CD14-positive monocyte (primary cell): ENCODE measurements at regions not wholly inside any gene's neighbourhood (a gene's known extent, or its start where the extent isn't known, plus 50 kb on each side); places are given as distances from the start of the nearest gene placed in this dataset.

ENCODE experiments used
- DNase-seq, 3 donors: peaks; one replicate each; pipeline ENCODE4 v3.0.0-alpha.2; 2011 to 2022
- H2AFZ ChIP-seq: 2 replicates; pipeline ENCODE4 v1.6.0; 2012; ENCODE audit warnings: mild to moderate bottlenecking, low read depth, low read length, inconsistent platforms; ENCODE audit not compliant: insufficient read depth, poor library complexity, severe bottlenecking
- H3K27ac ChIP-seq, 2 donors: 1 replicate in 1 of 2; 2 replicates in 1 of 2; pipeline ENCODE4 v1.5.1; 2012 to 2013; ENCODE audit warnings: low read length in 2 of 2, control low read depth in 1 of 2, inconsistent platforms in 1 of 2, low read depth in 1 of 2, mild to moderate bottlenecking in 1 of 2
- H3K27me3 ChIP-seq, 2 donors: one replicate each; pipeline versions ENCODE4 v1.6.0 to v1.6.1; 2011 to 2013; ENCODE audit warnings: low read length in 2 of 2; ENCODE audit not compliant: control insufficient read depth in 2 of 2, insufficient read depth in 2 of 2
- H3K36me3 ChIP-seq, 2 donors: replicated peaks in 1 of 2; 1 replicate in 1 of 2; 2 replicates in 1 of 2; pipeline versions ENCODE4 v1.5.1 to v1.6.1; 2012 to 2013; ENCODE audit warnings: low read length in 2 of 2, control low read depth in 1 of 2, inconsistent platforms in 1 of 2, mild to moderate bottlenecking in 1 of 2; ENCODE audit not compliant: insufficient read depth in 2 of 2, control insufficient read depth in 1 of 2
- H3K4me1 ChIP-seq, 2 donors: 1 replicate in 1 of 2; 2 replicates in 1 of 2; pipeline versions ENCODE4 v1.5.1 to v1.6.1; 2012 to 2013; ENCODE audit warnings: low read length in 2 of 2, control low read depth in 1 of 2, inconsistent platforms in 1 of 2, mild to moderate bottlenecking in 1 of 2, moderate library complexity in 1 of 2; ENCODE audit not compliant: insufficient read depth in 2 of 2, control insufficient read depth in 1 of 2
- H3K4me2 ChIP-seq: replicated peaks from 2 replicates; pipeline ENCODE3; 2012; ENCODE audit warnings: low read length, moderate library complexity, mild to moderate bottlenecking; ENCODE audit not compliant: poor library complexity, severe bottlenecking; ENCODE audit errors: extremely low read depth
- H3K4me3 ChIP-seq, 3 experiments: fragments of 200-600 bp in 1 of 3; sonication (generic) in 1 of 3; replicated peaks in 1 of 3; 1 replicate in 2 of 3; 2 replicates in 1 of 3; pipeline ENCODE4 v1.5.1; 2011 to 2013; ENCODE audit warnings: low read length in 3 of 3, mild to moderate bottlenecking in 3 of 3, control low read depth in 2 of 3, low read depth in 2 of 3, inconsistent platforms in 1 of 3, moderate library complexity in 1 of 3
- H3K79me2 ChIP-seq: 2 replicates; pipeline ENCODE4 v1.6.0; 2012; ENCODE audit warnings: mild to moderate bottlenecking, control low read depth, inconsistent platforms, low read length, moderate library complexity; ENCODE audit not compliant: insufficient read depth
- H3K9ac ChIP-seq: 2 replicates; pipeline ENCODE4 v1.6.0; 2017; ENCODE audit warnings: low read length, mild to moderate bottlenecking; ENCODE audit not compliant: insufficient read depth, poor library complexity, severe bottlenecking
- H3K9me3 ChIP-seq, 2 donors: replicated peaks in 1 of 2; 1 replicate in 1 of 2; 2 replicates in 1 of 2; pipeline versions ENCODE4 v1.5.1 to v1.6.1; 2012 to 2013; ENCODE audit warnings: low read length in 2 of 2, control low read depth in 1 of 2; ENCODE audit not compliant: control insufficient read depth in 1 of 2, insufficient read depth in 1 of 2
- H4K20me1 ChIP-seq: 2 replicates; pipeline ENCODE4 v1.6.0; 2012; ENCODE audit warnings: mild to moderate bottlenecking, low read length, control low read depth, moderate library complexity; ENCODE audit not compliant: insufficient read depth
- H3K27ac Mint-ChIP-seq, 7 donors: one replicate each; pipeline ENCODE4 v1.8.0; 2020; ENCODE audit warnings: mild to moderate bottlenecking in 7 of 7, mixed read lengths in 7 of 7, moderate library complexity in 6 of 7, inconsistent platforms in 2 of 7
- H3K27me3 Mint-ChIP-seq, 3 donors: one replicate each; pipeline ENCODE4 v1.8.0; 2021 to 2022; ENCODE audit warnings: low read depth in 3 of 3, mild to moderate bottlenecking in 3 of 3, mixed read lengths in 3 of 3, moderate library complexity in 3 of 3, inconsistent platforms in 1 of 3
- H3K36me3 Mint-ChIP-seq, 2 donors: one replicate each; pipeline ENCODE4 v1.8.0; 2020; ENCODE audit warnings: mixed read lengths in 2 of 2, inconsistent platforms in 1 of 2, mild to moderate bottlenecking in 1 of 2
- H3K4me1 Mint-ChIP-seq: one replicate; pipeline ENCODE4 v1.8.0; 2020; ENCODE audit warnings: mild to moderate bottlenecking, mixed read lengths
- H3K4me3 Mint-ChIP-seq, 2 donors: one replicate each; pipeline ENCODE4 v1.8.0; 2020; ENCODE audit warnings: mild to moderate bottlenecking in 2 of 2, mixed read lengths in 2 of 2, moderate library complexity in 1 of 2
- H3K9me3 Mint-ChIP-seq, 7 donors: one replicate each; pipeline ENCODE4 v1.8.0; 2020 to 2022; ENCODE audit warnings: mixed read lengths in 7 of 7, mild to moderate bottlenecking in 6 of 7, moderate library complexity in 6 of 7, inconsistent platforms in 2 of 7
- WGBS: methylation state at CpG from one replicate; pipeline ENCODE4 v1.1.5; 2013; ENCODE audit warnings: missing lambda C conversion rate; ENCODE audit not compliant: insufficient coverage; 5-methylcytosine and 5-hydroxymethylcytosine counted together
- intact Hi-C, 2 donors: fragments of 100-400 bp; cut with micrococcal nuclease; formaldehyde crosslinking; loops; one replicate each; pipeline versions ENCODE4 v1.15.0 to v1.15.1; 2023
- TF ChIP-seq, protein P1 (sequence below): fragments of 200-600 bp; IDR thresholded peaks from one replicate; pipeline ENCODE4 v1.8.0; 2022; ENCODE audit warnings: antibody characterized with exemption, mild to moderate bottlenecking

DNA sequence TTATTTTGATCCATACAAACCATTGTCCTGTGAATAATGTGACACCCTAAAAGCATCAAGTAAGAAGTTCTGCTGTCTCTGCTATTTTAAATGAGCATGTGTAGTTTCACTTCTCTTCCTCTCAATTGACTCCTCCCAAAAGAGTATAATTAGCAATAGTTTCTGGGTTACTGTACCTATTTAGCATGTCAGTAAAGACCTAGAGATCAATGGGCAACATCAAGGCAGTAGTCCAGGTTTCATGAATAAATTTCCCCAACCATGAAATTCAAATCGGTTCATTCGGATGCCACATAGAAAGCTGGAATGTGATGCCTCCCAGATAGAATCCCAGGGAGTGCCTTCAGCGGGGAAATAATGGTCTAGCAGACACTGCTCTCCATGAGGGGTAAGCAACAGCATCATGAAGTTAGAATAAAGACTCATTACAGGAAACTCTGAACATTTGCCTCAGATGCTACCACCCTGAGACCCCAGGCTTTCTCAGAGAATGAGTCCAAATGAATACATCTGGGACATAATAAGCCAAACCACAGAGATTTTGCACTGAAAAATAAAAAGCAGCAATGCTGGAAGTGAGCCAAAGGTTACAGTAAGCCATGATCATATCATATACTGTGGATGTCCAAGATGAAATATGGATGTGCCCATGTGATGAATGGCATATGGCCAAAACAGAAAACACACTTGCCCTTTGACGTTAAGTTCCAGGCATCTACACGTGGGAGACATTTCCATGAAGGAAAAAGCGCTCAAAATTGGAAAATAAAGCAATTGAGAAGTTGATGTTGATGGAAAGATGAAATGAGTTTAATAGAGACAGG lies 1107.0 kb upstream of the SEMA6A start:
- Mint-ChIP-seq H3K27ac (no peak overlapping the region), H3K36me3 (no peaks in the 10 kb centered on the region), H3K4me3 (no peak overlapping the region), H3K9me3 (peaks cover 0 to 5% (median 1%) of the 10 kb centered on the region in 7 donors), H3K4me1 (no peaks in the 10 kb centered on the region), H3K27me3 (no peaks in the 10 kb centered on the region)
- Histone ChIP-seq H3K9ac (no peak overlapping the region), H3K36me3 (no peaks in the 10 kb centered on the region), H3K4me1 (no peaks in the 10 kb centered on the region), H3K27me3 (no peaks in the 10 kb centered on the region), H3K9me3 (no peaks in the 10 kb centered on the region), H2AFZ (no peak overlapping the region), H3K79me2 (no peaks in the 10 kb centered on the region), H3K4me2 (no peak overlapping the region), H4K20me1 (no peaks in the 10 kb centered on the region), H3K27ac (no peak overlapping the region), H3K4me3 (no peak overlapping the region)
- WGBS, result 83% methylated on average over 1 of the region's 6 CpGs
- no peak for DNase-seq
- TF ChIP-seq, protein P1, sequence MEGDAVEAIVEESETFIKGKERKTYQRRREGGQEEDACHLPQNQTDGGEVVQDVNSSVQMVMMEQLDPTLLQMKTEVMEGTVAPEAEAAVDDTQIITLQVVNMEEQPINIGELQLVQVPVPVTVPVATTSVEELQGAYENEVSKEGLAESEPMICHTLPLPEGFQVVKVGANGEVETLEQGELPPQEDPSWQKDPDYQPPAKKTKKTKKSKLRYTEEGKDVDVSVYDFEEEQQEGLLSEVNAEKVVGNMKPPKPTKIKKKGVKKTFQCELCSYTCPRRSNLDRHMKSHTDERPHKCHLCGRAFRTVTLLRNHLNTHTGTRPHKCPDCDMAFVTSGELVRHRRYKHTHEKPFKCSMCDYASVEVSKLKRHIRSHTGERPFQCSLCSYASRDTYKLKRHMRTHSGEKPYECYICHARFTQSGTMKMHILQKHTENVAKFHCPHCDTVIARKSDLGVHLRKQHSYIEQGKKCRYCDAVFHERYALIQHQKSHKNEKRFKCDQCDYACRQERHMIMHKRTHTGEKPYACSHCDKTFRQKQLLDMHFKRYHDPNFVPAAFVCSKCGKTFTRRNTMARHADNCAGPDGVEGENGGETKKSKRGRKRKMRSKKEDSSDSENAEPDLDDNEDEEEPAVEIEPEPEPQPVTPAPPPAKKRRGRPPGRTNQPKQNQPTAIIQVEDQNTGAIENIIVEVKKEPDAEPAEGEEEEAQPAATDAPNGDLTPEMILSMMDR, result no peak
- intact Hi-C loops, result no loop called here

DNA sequence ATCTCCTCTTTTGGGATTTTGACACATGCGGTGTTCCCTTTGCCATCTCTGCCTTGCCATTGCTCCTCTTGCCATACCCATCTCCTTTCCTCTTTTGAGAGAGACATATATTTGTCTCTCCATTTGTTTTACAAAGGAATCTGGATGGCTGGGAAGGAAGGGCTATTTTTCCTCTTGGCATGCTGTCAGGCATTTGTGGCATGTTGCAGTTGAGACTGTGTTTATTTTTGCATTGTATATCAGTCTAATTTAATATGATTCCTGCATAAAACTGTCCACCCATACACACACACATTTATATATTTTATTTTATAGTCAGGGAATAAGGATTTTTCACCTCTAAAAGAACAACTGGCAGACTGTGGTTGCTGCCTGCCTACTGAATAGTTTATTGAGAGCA lies 1105.8 kb upstream of the SEMA6A start:
- no peaks in the 10 kb centered on the region for H3K27me3 Mint-ChIP-seq
- no peaks in the 10 kb centered on the region for H3K79me2 ChIP-seq
- H3K4me2 ChIP-seq, result no peak overlapping the region
- no peak overlapping the region for H3K4me3 Mint-ChIP-seq
- intact Hi-C loops, result no loop called here
- no peak overlapping the region for H3K27ac ChIP-seq
- TF ChIP-seq, protein P1, result no peak
- H3K4me1 Mint-ChIP-seq, result no peaks in the 10 kb centered on the region
- no peaks in the 10 kb centered on the region for H3K4me1 ChIP-seq
- H3K4me3 ChIP-seq, result no peak overlapping the region
- no peaks in the 10 kb centered on the region for H4K20me1 ChIP-seq
- H3K9me3 Mint-ChIP-seq, result peaks cover 0 to 5% (median 1%) of the 10 kb centered on the region in 7 donors
- DNase-seq, result no peak
- H3K9ac ChIP-seq, result no peak overlapping the region
- H3K36me3 ChIP-seq, result no peaks in the 10 kb centered on the region
- no CpG with 5 or more reads among the region's 1 CpG for WGBS
- no peak overlapping the region for H3K27ac Mint-ChIP-seq
- H2AFZ ChIP-seq, result no peak overlapping the region
- H3K36me3 Mint-ChIP-seq, result no peaks in the 10 kb centered on the region
- H3K9me3 ChIP-seq, result no peaks in the 10 kb centered on the region
- H3K27me3 ChIP-seq, result no peaks in the 10 kb centered on the region
